WI38 (cell line): ENCODE measurements at regions not wholly inside any gene's neighbourhood (a gene's known extent, or its start where the extent isn't known, plus 50 kb on each side); places are given as distances from the start of the nearest gene placed in this dataset.

ENCODE experiments used
- H3K4me3 ChIP-seq: 2 replicates; pipeline ENCODE4 v1.5.1; 2011; ENCODE audit warnings: low read depth, mild to moderate bottlenecking, control low read depth, low read length
- CTCF ChIP-seq: IDR thresholded peaks from 2 replicates; pipeline ENCODE4 v1.5.1; 2012; ENCODE audit warnings: low read depth, mild to moderate bottlenecking, control low read depth, low read length

DNA sequence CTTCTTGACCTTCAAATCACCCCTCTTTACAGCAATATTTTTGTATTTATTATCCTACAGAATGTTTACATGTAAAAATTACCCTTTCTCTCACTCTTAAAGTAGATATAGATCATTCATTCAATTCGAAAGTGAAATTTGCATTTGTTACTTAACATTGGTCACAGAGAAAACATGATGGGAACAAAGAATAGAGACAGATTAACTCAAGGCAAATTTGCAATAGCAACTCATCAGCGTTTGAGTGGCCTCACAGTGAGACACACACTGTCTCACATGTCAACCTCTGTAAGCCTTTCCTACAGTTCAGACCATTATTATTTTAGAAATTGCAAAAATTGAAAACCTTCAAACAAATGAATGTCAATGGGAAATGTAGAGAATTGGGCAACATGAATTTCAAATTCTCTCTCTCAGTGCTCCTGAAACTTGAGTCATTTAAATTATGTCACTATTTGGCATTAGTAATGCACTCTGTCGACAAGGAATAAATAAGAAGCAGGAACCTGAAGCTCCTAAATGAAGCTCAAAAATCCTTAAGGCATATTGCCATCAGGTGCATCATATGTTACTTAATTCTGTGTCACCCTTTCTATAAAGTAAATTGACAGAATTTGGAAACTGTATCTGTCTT, 148.3 kb upstream of the ANXA10 start:
- H3K4me3 ChIP-seq, result no peak overlapping the region
- no peak for TF ChIP-seq CTCF

DNA sequence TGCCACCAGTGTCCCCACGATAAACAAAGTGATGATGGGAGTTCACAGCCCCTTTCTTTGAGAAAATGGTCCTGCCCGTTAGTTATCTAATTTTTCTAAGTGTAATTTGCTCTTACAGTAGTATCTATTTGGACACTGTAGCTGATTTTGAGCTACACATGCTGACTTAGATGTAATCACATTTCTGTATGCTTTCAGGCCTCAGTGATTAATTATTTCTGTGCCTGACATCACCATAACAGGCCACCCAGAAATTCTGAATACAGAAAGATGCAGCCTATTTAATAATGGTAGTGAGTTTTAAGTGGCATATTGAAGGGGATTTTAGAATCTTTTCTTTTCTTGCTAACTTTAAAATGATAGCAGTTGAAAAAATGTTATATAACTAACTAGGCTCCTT, 147.6 kb upstream of the ANXA10 start:
- no peak overlapping the region for H3K4me3 ChIP-seq
- TF ChIP-seq CTCF, result no peak

- no peak for TF ChIP-seq CTCF
- H3K4me3 ChIP-seq, result no peak overlapping the region
Observed at GRCh38 chr4:167955006-167955405, 137.3 kb upstream of the ANXA10 start.

DNA sequence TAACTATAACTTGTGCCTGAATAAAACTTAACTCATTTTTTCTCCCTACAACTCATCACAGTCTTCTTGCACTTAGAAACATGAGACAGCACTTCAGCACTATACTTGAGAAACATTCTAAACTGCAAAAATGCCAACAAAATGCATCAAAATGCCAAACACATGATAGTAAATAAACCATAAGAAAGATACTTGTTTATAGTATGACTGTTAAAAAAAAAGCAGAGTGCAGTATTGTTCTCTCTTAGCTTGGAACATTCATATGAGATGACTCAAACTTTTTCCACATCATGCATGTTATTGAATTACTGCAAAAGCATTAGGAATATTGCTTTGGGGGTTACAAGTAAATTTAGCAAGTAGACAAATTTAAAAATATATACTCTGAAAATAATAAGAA, 135.7 kb upstream of the ANXA10 start:
- H3K4me3 ChIP-seq, result no peak overlapping the region
- TF ChIP-seq CTCF, result no peak

- TF ChIP-seq CTCF, result no peak
Observed at GRCh38 chr4:167964766-167965373, 127.5 kb upstream of the ANXA10 start.

DNA sequence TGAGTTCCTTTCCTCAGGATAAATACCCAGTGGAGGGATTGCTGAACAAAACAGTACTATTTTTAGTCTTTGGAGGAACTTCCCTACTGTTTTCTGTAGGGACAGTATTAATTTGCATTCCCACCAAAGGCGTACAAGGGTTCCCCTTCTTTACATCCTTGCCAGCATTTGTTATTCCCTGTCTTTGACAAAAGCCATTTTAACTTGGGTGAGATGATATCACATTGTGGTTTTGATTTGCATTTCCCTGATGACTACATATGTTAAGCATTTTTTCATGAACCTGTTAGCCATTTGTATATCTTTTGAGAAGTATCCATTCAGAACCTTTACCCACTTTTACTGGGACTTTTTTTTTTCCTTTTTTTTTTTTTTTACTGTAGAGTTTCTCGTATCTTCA, 126.2 kb upstream of the ANXA10 start:
- H3K4me3 ChIP-seq, result no peak overlapping the region
- TF ChIP-seq CTCF, result no peak

More at GRCh38 chr4:167964766-167965373, 127.5 kb upstream of the ANXA10 start:
- H3K4me3 ChIP-seq, result no peak overlapping the region

- no peak overlapping the region for H3K4me3 ChIP-seq
- no peak for TF ChIP-seq CTCF
Observed at GRCh38 chr4:167973513-167973912, 118.8 kb upstream of the ANXA10 start.
